DOHH2 (cell line): ENCODE measurements at regions not wholly inside any gene's neighbourhood (a gene's known extent, or its start where the extent isn't known, plus 50 kb on each side); places are given as distances from the start of the nearest gene placed in this dataset.

Experiments
- H3F3A ChIP-seq: fragments of 200-600 bp; sonication (generic), shearing (Covaris generic); 2 replicates; pipeline ENCODE4 v1.6.0; 2016; ENCODE audit warnings: antibody characterized with exemption, mild to moderate bottlenecking; ENCODE audit not compliant: control insufficient read depth, insufficient read depth
- H3K27ac ChIP-seq: fragments of 200-600 bp; sonication (generic); 2 replicates; pipeline ENCODE4 v1.5.1; 2014; ENCODE audit warnings: low read depth, mild to moderate bottlenecking, low read length, moderate library complexity
- H3K27me3 ChIP-seq: fragments of 200-600 bp; sonication (generic); 2 replicates; pipeline ENCODE4 v1.6.1; 2014; ENCODE audit warnings: mild to moderate bottlenecking, low read length, mixed read lengths; ENCODE audit not compliant: control insufficient read depth
- H3K36me3 ChIP-seq: fragments of 200-600 bp; sonication (generic); 2 replicates; pipeline ENCODE4 v1.6.1; 2014; ENCODE audit warnings: mild to moderate bottlenecking, low read length, moderate library complexity, mixed read lengths; ENCODE audit not compliant: control insufficient read depth
- H3K4me1 ChIP-seq: fragments of 200-600 bp; sonication (generic); 2 replicates; pipeline ENCODE4 v1.6.1; 2014; ENCODE audit warnings: mild to moderate bottlenecking, low read length, mixed read lengths; ENCODE audit not compliant: control insufficient read depth
- H3K4me2 ChIP-seq: fragments of 200-600 bp; sonication (generic); 2 replicates; pipeline ENCODE4 v1.6.0; 2014; ENCODE audit warnings: mild to moderate bottlenecking, low read length, moderate library complexity
- H3K4me3 ChIP-seq: fragments of 200-600 bp; sonication (generic); 2 replicates; pipeline ENCODE4 v1.5.1; 2014; ENCODE audit warnings: mild to moderate bottlenecking, low read length, mixed read lengths
- H3K79me2 ChIP-seq: fragments of 200-600 bp; sonication (generic); 2 replicates; pipeline ENCODE4 v1.6.1; 2014; ENCODE audit warnings: mild to moderate bottlenecking, low read length, mixed read lengths; ENCODE audit not compliant: control insufficient read depth
- H3K9me2 ChIP-seq: fragments of 200-600 bp; sonication (generic); replicated peaks from 2 replicates; pipeline ENCODE4 v1.6.1; 2014; ENCODE audit warnings: mild to moderate bottlenecking, low read length, mixed read lengths; ENCODE audit not compliant: control insufficient read depth
- H3K9me3 ChIP-seq: fragments of 200-600 bp; sonication (generic); 2 replicates; pipeline ENCODE4 v1.6.1; 2014; ENCODE audit warnings: antibody characterized with exemption, low read length, mixed read lengths; ENCODE audit not compliant: control insufficient read depth, insufficient read depth
- H4K20me1 ChIP-seq: fragments of 200-600 bp; sonication (generic); 2 replicates; pipeline ENCODE4 v1.6.0; 2014; ENCODE audit warnings: low read depth, mild to moderate bottlenecking, antibody characterized with exemption, low read length, moderate library complexity; ENCODE audit not compliant: control insufficient read depth, insufficient read depth
- CTCF ChIP-seq: fragments of 200-600 bp; sonication (generic); IDR thresholded peaks from one replicate; pipeline ENCODE4 v1.5.1; 2014; ENCODE audit warnings: antibody characterized with exemption, mild to moderate bottlenecking, low read depth, low read length; ENCODE audit not compliant: poor library complexity, severe bottlenecking
- EZH2phosphoT487 ChIP-seq: fragments of 200-600 bp; sonication (generic); IDR thresholded peaks from 2 replicates; pipeline ENCODE4 v1.6.1; 2017; ENCODE audit warnings: borderline replicate concordance, mild to moderate bottlenecking, antibody characterized with exemption, low read length, moderate library complexity, mixed read lengths

GRCh38 chr7:25279705-25280104 is 51.4 kb upstream of the NPVF start:
- no peaks in the 10 kb centered on the region for H3F3A ChIP-seq
- H4K20me1 ChIP-seq: no peaks in the 10 kb centered on the region
- H3K4me3 ChIP-seq: no peak overlapping the region
- H3K4me2 ChIP-seq: no peak overlapping the region
- H3K36me3 ChIP-seq: no peaks in the 10 kb centered on the region
- TF ChIP-seq CTCF (no peak), EZH2phosphoT487 (no peak)
- H3K79me2 ChIP-seq: no peaks in the 10 kb centered on the region
- H3K9me3 ChIP-seq: no peaks in the 10 kb centered on the region
- no peaks in the 10 kb centered on the region for H3K9me2 ChIP-seq
- H3K27me3 ChIP-seq: no peaks in the 10 kb centered on the region
- H3K4me1 ChIP-seq: peaks cover 11% of the 10 kb centered on the region
- no peak overlapping the region for H3K27ac ChIP-seq

GRCh38 chr7:25280181-25280580 is 51.9 kb upstream of the NPVF start:
- Histone ChIP-seq H3K36me3 (no peaks in the 10 kb centered on the region), H3F3A (no peaks in the 10 kb centered on the region), H3K4me1 (peaks cover 8% of the 10 kb centered on the region), H3K27ac (no peak overlapping the region), H3K4me2 (no peak overlapping the region), H3K79me2 (no peaks in the 10 kb centered on the region), H3K27me3 (no peaks in the 10 kb centered on the region), H4K20me1 (no peaks in the 10 kb centered on the region), H3K9me2 (no peaks in the 10 kb centered on the region), H3K9me3 (no peaks in the 10 kb centered on the region), H3K4me3 (no peak overlapping the region)
- TF ChIP-seq CTCF (no peak), EZH2phosphoT487 (no peak)

DNA sequence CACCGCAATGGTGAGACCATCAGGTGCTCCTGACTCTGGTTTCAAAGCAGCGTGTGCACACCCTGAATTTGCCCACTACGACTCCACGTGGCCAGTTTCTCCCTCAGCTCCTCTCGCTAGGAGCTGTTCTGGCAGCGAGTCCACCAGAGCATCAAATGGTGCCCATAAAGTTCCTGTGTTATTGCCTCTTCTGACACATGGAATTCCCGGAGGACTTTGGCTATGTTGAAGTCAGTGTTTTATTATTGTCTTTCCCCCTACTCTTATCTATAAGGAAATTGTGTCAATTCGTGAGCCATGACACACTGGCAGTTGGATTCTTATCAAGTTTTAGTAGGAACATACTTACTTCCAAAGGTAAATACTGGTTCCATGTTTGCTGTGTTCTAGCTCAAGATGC is 53.9 kb upstream of the NPVF start:
- Histone ChIP-seq H3K36me3 (no peaks in the 10 kb centered on the region), H3F3A (no peaks in the 10 kb centered on the region), H3K4me1 (peaks cover 8% of the 10 kb centered on the region), H3K27ac (no peak overlapping the region), H3K4me3 (no peak overlapping the region), H3K27me3 (no peaks in the 10 kb centered on the region), H4K20me1 (no peaks in the 10 kb centered on the region), H3K9me3 (no peaks in the 10 kb centered on the region), H3K9me2 (no peaks in the 10 kb centered on the region), H3K79me2 (no peaks in the 10 kb centered on the region), H3K4me2 (no peak overlapping the region)
- no peak for TF ChIP-seq EZH2phosphoT487
- TF ChIP-seq CTCF: no peak

- TF ChIP-seq CTCF: no peak
- no peak for TF ChIP-seq EZH2phosphoT487
- no peaks in the 10 kb centered on the region for H3K9me2 ChIP-seq
- no peaks in the 10 kb centered on the region for H3K36me3 ChIP-seq
- H3K27ac ChIP-seq: no peak overlapping the region
- no peaks in the 10 kb centered on the region for H3K27me3 ChIP-seq
- H3K9me3 ChIP-seq: no peaks in the 10 kb centered on the region
- no peak overlapping the region for H3K4me3 ChIP-seq
- no peak overlapping the region for H3K4me2 ChIP-seq
- H3F3A ChIP-seq: no peaks in the 10 kb centered on the region
- no peaks in the 10 kb centered on the region for H3K79me2 ChIP-seq
- H3K4me1 ChIP-seq: no peaks in the 10 kb centered on the region
- no peaks in the 10 kb centered on the region for H4K20me1 ChIP-seq
These were observed 58.5 kb upstream of the NPVF start for GRCh38 chr7:25286756-25287155.
